ENCODE measurements at regions not wholly inside any gene's neighbourhood (a gene's known extent, or its start where the extent isn't known, plus 50 kb on each side); places are given as distances from the start of the nearest gene placed in this dataset.

GRCh38 chr3:82938821-82939328 is 1177.4 kb upstream of the GBE1 start:
- DNase-seq (ENCODE audit: low read depth) (no peak), FAIRE-seq (no peak)
- Histone ChIP-seq H3K4me3 (ENCODE audit: low read depth, low read length) (no peak overlapping the region), H3K27me3 (ENCODE audit: control insufficient read depth, insufficient read depth, low read length) (no peaks in the 10 kb centered on the region), H3K36me3 (ENCODE audit: control insufficient read depth, insufficient read depth, low read length) (no peaks in the 10 kb centered on the region)
- no peak for TF ChIP-seq CTCF (IDR thresholded peaks at IDR 0.05; ENCODE audit: insufficient read depth, low read length, severe bottlenecking)

- Histone ChIP-seq H3K4me3 (ENCODE audit: low read depth, low read length) (no peak overlapping the region), H3K36me3 (ENCODE audit: control insufficient read depth, insufficient read depth, low read length) (no peaks in the 10 kb centered on the region), H3K27me3 (ENCODE audit: control insufficient read depth, insufficient read depth, low read length) (no peaks in the 10 kb centered on the region)
- FAIRE-seq: no peak
- DNase-seq (ENCODE audit: low read depth): no peak
- no peak for TF ChIP-seq CTCF (IDR thresholded peaks at IDR 0.05; ENCODE audit: insufficient read depth, low read length, severe bottlenecking)
Observed at GRCh38 chr3:82927309-82928253, 1166.1 kb upstream of the GBE1 start.

- Histone ChIP-seq H3K27me3 (ENCODE audit: control insufficient read depth, insufficient read depth, low read length) (no peaks in the 10 kb centered on the region), H3K36me3 (ENCODE audit: control insufficient read depth, insufficient read depth, low read length) (no peaks in the 10 kb centered on the region), H3K4me3 (ENCODE audit: low read depth, low read length) (no peak overlapping the region)
- DNase-seq (ENCODE audit: low read depth) (no peak), FAIRE-seq (no peak)
- TF ChIP-seq CTCF (IDR thresholded peaks at IDR 0.05; ENCODE audit: insufficient read depth, low read length, severe bottlenecking): no peak
Observed at GRCh38 chr3:82891028-82891427, 1129.6 kb upstream of the GBE1 start.

GRCh38 chr3:82883072-82883471 is 1121.6 kb upstream of the GBE1 start:
- Histone ChIP-seq H3K27me3 (ENCODE audit: control insufficient read depth, insufficient read depth, low read length) (no peaks in the 10 kb centered on the region), H3K36me3 (ENCODE audit: control insufficient read depth, insufficient read depth, low read length) (no peaks in the 10 kb centered on the region), H3K4me3 (ENCODE audit: low read depth, low read length) (no peak overlapping the region)
- no peak for DNase-seq (ENCODE audit: low read depth)
- TF ChIP-seq CTCF (IDR thresholded peaks at IDR 0.05; ENCODE audit: insufficient read depth, low read length, severe bottlenecking): no peak
- no peak for FAIRE-seq

GRCh38 chr3:82875401-82875800 is 1114.0 kb upstream of the GBE1 start:
- H3K4me3 ChIP-seq (ENCODE audit: low read depth, low read length): no peak overlapping the region
- TF ChIP-seq CTCF (IDR thresholded peaks at IDR 0.05; ENCODE audit: insufficient read depth, low read length, severe bottlenecking): no peak
- FAIRE-seq (no peak), DNase-seq (ENCODE audit: low read depth) (no peak)
- no peaks in the 10 kb centered on the region for H3K27me3 ChIP-seq (ENCODE audit: control insufficient read depth, insufficient read depth, low read length)
- H3K36me3 ChIP-seq (ENCODE audit: control insufficient read depth, insufficient read depth, low read length): no peaks in the 10 kb centered on the region

All from bronchial epithelial cell (primary cell).